ENCODE measurements at regions not wholly inside any gene's neighbourhood (a gene's known extent, or its start where the extent isn't known, plus 50 kb on each side); places are given as distances from the start of the nearest gene placed in this dataset.

DNA sequence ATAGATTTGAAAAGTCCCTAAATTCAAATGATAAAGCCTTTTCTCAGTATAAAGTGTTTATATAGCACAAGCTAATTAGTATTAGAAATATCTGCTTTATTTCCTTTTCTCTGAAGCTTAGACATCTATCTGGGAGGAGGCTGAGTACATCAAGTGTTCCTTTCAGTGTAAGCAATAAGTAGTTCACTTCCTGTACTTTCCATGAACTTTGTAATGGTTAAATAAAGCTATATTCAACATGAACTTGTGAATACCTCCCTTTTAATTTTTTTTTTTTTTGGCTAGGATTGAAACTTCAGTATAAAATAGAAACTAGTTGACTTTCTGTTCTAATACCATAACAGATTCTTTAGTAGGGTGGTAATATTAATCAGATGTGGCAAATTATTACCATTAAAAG lies 190.9 kb downstream of the CENPW start:
- DNase-seq, result no peak

DNA sequence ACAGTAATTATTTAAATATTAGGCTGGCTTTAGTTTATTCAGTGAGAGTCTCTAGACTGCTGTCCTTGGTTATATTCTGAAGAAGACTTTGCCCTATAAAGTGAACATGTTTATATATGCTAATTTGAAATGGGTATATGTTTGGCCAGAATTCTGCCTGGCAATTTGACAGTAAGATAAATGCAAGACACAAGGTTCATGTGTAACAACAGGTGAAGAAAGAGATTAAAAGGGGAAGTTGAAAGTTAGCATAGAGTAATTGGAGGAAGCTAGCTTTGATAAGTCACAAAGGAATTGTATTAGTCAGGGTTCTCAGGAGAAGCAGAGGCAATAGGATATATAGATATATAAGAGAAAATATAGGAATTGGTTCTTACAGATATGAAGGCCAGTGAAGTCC lies 191.4 kb downstream of the CENPW start:
- DNase-seq, result no peak

DNA sequence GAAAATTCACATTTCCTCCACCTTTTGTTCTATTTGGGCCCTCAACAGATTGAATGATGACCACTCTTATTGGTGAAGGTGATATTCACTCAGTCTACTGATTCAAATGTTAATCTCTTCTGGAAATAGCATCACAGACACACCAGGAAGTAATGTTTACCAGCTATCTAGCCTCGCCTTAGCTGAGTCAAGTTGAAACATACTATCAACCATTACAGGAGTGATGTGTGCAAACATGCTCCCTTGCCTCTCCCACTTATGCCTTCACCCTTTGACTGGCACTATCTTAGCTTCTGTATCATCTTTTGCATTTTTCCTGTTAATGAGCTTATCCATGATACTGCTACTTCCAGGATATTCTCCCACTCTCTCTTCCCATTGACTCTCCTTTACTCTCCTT lies 191.9 kb downstream of the CENPW start:
- DNase-seq, result no peak

DNA sequence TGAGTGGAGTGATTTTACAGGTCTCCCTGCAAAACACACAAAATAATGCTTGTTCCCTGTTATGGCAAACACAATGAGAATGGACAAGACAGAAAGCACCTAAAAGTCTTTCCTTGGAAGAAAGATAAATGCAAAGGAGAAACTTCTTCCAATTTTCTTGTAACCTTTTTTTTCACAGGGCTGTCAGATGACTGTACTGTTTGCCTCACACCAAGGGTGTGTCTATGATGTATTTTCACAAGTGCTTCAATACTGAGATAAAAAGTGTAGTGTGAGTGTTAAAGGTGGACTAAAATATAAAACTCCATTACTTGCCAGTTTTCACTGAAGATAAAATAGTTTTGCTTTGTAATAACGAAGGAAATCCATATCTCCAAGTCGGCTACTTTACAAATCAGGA lies 194.5 kb downstream of the CENPW start:
- DNase-seq, result no peak

DNA sequence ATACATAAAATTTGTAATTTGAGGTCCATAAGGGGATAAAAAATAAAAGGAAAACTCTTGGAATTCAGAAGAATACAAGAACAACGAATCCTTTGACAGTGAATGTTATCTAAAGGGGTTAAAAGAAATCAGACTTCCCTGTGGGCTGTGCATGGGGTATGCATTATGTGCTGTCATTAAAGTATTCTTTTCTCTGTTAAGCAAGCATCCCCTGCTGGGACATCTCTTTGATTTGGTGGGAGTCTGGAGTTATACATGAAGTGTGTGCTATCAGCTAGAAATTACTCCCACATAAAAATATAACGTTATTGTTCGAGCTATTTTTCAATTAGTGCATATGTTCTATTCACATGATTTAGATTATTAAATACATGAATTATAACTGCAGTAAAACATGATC lies 195.2 kb downstream of the CENPW start:
- no peak for DNase-seq

DNA sequence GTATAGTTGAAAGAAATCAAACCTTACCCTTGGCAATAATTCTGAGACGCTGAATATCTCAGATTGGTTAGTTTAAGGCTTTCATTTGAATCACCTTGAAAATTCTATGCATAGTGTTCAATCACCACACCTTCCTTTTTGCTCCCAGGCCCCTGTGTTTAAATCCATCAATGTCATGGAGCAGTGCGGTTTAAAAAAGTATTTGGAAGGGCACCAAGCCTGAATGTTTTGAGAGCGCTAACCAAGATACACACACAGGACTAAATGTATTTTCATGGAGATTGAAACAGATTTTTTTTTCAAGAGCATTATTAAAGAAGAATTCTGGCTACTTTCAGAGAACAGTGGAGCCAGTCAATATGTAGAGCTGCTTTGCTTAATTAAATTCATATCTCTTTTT lies 195.7 kb downstream of the CENPW start:
- DNase-seq, result no peak

- no peak for DNase-seq
Observed at GRCh38 chr6:126537061-126537816, 197.3 kb downstream of the CENPW start.

DNA sequence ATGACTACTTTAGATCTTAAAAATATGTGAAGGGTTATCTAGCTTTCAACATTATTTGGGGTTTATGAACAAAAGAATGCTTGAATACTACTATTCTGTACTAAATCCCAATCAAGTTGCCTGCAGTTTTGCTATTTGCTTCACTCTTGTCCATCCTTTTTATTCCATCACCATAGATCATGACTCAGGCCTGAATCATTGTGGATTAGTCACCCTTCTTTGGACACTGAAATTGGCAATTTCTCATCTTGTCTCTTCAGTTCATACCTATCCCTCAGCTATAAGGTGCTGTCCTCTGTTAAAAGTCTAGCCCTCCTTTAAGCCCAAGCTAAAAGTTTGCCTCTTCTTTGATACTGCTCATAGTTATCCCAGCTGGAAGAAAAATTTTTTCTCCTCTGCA lies 199.1 kb downstream of the CENPW start:
- DNase-seq, result no peak

GRCh38 chr6:126540161-126540560 lies 200.2 kb downstream of the CENPW start:
- no peak for DNase-seq

DNA sequence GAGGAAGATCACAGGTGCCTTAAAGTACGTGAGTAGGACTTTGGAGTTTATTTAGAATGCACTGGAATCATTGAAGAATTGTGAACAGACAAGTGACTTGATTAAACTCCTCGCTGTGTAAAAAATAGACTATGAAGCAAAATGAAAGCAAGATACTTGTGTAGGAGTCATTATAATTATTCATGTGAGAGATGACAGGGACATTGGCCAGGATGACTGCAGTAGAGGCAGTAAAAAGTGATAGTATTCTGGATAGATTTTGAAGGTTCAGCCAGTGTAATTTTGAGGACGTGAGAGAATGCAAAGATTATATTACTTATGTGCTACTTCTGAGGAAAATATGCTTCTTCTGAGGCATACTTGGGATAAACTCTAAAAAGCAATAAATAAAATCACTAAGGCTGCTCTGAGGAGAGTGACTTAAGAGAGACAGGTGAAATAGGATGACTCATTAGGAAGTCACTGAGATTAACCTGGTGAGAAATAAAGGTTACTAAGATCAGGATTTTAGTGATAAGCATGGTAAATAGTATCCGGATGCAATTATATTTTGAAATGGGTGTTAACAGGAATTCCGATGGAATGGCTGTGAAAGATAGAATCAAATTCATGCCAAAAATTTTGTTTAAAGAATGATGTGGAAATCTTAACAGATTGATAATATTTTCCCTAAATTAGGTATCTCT lies 202.0 kb downstream of the CENPW start:
- DNase-seq, result no peak

GRCh38 chr6:126546541-126547120 lies 206.7 kb downstream of the CENPW start:
- DNase-seq, result no peak

GRCh38 chr6:126548300-126548699 lies 208.4 kb downstream of the CENPW start:
- DNase-seq, result no peak

GRCh38 chr6:126550323-126550722 lies 210.4 kb downstream of the CENPW start:
- no peak for DNase-seq

DNA sequence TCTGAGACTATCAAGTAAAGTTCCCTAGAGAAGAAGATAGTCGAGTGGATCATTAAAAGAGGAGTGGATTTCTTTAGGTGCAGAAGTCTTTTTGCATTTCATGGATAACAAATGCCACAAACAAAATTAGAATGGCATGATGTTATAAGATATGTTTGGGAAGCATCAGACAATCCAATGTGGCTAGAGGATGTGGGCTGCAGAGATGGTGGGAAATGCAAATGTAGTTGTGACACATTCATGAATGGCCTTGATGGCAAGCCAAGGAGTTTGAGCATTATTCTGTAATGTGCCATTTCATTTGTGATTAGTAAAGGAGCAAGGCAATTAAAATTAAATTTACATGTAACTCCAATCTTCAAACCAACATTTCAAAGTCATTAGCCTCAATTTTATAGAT lies 211.9 kb downstream of the CENPW start:
- DNase-seq, result no peak

DNA sequence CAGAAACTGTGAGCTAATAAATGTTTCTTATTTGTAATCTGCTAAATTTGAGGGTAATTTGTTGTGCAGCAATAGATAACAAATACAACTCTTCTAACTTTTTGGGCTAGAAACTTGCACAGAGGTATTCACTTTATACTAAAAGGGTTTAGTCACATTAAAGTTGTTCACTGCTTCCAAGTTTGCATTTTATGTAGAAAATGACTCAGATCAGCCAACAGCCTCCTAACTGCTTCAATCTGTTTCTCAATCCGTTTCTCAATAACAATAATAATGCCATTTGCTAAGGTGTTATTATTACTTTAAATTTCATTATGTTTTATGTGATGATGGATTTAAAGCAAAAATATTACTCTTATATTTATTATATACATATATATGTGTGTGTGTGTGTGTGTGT lies 213.9 kb downstream of the CENPW start:
- no peak for DNase-seq

GRCh38 chr6:126570507-126570906 lies 230.6 kb downstream of the CENPW start:
- DNase-seq, result no peak

DNA sequence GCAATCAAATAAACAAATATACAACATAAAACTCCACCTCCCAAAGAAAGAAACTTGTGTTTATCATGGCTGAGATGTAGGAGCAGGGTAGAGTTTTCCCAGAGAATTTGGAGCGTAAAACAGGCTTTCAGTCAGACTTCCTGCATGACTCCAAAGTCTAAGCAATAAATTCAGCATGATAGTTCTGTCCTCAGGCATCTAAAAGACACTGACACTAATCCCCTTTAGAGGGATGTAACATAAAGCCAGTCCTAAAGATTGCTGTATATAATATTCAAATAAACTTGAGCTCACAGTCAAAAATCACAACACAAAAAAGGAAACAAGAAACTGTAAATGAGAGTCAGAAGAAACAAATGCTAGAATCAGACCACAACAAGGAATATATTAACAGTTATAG lies 234.4 kb downstream of the CENPW start:
- DNase-seq, result no peak

DNA sequence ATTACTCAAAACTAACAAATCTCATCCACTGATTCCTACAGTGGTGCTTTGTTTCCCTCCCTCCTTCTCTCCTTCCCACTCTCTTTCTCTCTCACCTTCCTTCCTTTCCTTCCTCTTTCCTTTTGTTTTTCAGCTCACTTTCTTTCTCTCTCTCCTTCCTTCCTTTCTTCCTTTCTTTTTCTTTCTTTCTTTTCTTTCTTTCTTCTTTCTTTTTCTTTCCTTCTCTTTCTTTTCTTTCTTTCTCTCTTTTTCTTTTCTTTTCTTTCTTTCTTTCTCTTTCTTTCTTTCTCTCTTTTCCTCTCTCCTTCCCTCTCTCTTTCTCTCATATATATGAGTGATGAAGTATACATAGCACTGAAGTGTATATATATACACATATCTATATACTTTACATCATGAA lies 241.4 kb downstream of the CENPW start:
- no peak for DNase-seq

DNA sequence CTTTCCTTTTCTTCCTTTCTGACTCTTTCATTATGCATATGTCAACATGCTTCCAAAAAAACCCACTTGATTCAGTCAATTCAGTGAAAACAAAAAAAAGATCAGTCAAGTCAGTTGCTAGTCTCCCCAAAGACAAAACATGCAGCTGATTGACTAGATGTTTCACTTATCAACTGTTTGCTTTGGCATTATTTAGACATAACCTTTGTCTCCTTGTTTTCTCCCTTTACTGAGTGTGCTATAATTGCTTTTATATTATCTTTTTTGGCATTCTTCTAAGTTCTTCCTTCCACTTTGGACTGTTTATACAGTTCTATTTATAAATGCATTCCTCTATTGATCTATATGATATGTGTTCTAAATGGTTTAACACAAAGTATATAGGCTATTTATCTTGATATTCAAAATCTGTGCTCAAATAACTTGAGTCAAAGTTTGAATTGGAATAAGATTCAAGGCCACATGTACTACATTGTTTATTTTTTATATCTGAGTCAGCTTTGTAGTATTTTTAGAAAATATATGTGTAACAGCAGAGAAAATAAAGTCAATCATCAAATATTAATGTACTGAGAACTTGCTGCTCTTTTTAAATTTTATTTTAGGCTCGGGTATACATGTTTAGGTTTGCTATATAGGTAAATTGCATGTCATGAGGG lies 260.5 kb downstream of the CENPW start:
- DNase-seq, result no peak

DNA sequence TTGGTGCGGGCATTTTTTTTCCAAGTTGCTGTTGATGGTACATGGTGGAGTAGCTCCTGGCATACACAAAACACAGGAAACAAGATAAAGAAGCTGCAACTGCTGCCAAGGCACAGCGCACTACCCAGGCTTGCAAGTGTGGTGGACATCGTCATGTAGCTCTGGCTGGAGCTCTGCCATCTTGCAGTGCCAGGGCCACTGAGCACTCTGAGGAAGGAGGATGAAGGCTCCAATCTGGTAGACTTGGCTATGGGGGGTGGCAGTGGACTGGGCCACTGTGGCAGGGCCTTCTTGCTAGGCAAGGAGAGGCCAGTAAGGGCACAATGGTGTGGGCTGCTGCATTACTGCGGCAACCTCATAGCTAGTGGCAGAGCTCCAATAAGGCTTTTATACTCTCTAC lies 263.5 kb downstream of the CENPW start:
- no peak for DNase-seq

GRCh38 chr6:126605089-126605488 lies 265.2 kb downstream of the CENPW start:
- DNase-seq, result no peak

GRCh38 chr6:126607289-126607688 lies 267.4 kb downstream of the CENPW start:
- DNase-seq, result no peak

DNA sequence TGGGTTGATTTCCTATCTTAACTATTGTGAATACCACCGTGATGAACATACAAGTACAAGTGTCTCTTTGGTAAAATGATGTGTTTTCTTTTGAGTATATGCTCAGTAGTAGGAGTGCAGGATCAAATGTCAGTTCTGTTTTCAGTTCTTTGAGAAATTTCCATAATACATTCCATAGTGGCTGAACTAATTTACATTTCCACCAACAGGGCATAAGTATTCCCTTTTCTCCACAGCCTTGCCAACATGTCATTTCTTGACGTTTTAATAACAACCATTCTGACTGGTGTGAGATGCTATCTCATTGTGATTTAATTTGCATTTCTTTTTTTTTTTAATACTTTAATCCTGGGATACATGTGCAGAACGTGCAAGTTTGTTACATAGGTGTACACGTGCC lies 268.8 kb downstream of the CENPW start:
- DNase-seq, result no peak
